AG10803 (cell line): ENCODE measurements at regions not wholly inside any gene's neighbourhood (a gene's known extent, or its start where the extent isn't known, plus 50 kb on each side); places are given as distances from the start of the nearest gene placed in this dataset.
A peak's percentile ranks its signal among the peaks of the same experiment; 100 is the strongest.

ENCODE experiments used
- DNase-seq: peaks from one replicate; pipeline ENCODE4 v3.0.0; 2010; ENCODE audit warnings: low read depth
- H3K4me3 ChIP-seq: 2 replicates; pipeline ENCODE4 v1.5.1; 2011; ENCODE audit warnings: mild to moderate bottlenecking, low read length, control low read depth
- CTCF ChIP-seq: conservative IDR thresholded peaks from 2 replicates; pipeline ENCODE4 v1.5.1; 2011; ENCODE audit warnings: mild to moderate bottlenecking, low read length, control low read depth, inconsistent platforms

DNA sequence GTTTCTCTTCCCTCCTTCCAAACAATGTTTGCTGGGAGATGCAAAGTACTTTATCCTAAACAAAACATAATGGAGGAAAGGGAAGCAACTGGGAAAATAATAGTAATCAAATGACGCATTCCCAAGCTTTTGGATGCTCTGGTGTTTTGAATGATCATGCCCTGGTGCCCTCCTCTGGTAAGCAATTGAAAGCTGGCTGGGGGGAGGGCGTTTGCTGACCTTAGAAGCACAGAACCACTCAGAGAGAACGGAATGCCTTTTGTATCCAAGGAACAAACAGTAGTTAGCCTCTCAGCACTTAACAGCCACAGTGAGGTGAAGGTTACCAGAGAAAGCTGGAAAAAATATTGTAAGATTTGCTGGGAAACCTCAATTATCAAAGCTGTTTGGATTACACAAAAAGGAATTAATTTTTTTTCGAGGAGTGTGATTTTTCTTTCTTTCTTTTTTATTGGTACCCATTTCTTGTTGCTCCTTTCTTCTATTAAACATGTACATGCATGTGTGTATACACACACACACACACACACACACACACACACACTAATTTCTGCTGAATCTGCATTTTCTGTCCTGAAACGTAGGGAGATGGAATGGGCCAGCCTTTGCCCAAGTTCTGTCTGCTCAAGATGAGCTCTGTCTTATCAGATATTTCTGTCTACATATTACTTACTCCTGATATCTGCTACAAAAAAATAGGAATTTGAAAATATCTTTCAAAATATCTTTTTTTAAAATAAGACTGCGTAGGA lies 155.8 kb upstream of the IGFBP7 start:
- no peak for DNase-seq
- TF ChIP-seq CTCF = no peak
- no peak overlapping the region for H3K4me3 ChIP-seq

DNA sequence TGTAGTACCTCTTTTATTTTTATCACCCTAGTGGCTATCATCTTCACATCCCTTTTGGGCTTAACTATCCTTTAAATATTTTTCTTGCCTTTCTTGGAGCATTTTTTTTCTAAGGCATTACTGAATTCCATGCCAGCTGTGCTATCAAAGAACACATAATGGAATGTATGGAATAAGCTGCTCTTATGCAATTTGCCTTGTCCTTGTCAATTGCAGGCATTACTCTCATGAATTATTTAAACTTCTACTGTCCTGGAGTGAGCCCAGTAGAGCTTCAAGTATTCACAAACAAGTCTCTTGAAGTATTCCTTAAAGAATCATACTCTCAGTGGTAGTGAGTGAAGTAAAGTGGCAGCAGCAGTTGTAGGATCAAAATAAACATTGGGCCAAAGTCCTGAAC lies 144.6 kb upstream of the IGFBP7 start:
- no peak overlapping the region for H3K4me3 ChIP-seq
- TF ChIP-seq CTCF = no peak
- DNase-seq = no peak

DNA sequence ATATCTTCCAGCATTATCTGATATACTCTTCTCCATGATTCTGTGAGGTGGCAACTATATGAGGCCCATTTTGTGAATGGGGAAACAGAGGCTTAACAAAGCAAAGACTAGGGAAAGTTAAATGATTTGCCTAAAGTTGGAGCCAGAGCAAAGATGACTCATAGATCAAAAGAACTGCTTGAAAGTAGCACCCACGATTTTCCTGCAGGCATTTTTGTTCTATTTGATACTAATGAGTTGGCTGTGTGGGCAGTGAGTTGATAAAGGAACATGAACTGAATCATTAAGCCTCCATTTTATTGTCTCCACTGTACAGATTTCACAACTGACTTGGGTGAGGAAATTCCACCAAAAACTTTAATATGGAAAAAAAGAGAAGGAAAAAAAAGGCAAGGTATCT lies 138.9 kb upstream of the IGFBP7 start:
- no peak for DNase-seq
- no peak for TF ChIP-seq CTCF
- H3K4me3 ChIP-seq = no peak overlapping the region

- no peak for DNase-seq
- no peak for TF ChIP-seq CTCF
- H3K4me3 ChIP-seq = no peak overlapping the region
Observed at GRCh38 chr4:57243076-57243475, 132.9 kb upstream of the IGFBP7 start.

- TF ChIP-seq CTCF = no peak
- DNase-seq = no peak
Observed at GRCh38 chr4:57234252-57234775, 124.1 kb upstream of the IGFBP7 start.

DNA sequence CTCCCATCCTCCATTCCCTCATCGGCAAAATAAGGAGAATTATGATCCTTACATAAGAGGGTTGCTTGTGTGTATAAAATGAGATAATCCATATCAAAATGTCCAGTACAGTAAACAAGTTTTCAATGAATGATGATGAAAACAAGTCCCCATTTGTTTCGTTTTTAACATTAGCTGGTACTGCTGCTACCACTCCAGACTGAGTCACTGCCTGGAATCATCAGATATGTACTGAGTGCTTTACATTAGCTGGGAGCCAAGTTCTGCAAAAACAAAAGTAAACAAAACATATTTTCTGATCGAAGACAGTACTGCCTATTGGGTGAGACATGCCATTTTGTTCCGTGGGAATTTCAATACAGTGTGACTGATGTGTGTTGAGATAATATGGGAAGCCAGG lies 123.2 kb upstream of the IGFBP7 start:
- no peak for TF ChIP-seq CTCF
- no peak overlapping the region for H3K4me3 ChIP-seq
- peak; percentile 6 for DNase-seq

More at GRCh38 chr4:57234252-57234775, 124.1 kb upstream of the IGFBP7 start:
- no peak overlapping the region for H3K4me3 ChIP-seq

GRCh38 chr4:57231781-57232180 lies 121.6 kb upstream of the IGFBP7 start:
- TF ChIP-seq CTCF = no peak
- no peak overlapping the region for H3K4me3 ChIP-seq
- no peak for DNase-seq
